ENCODE measurements at regions not wholly inside any gene's neighbourhood (a gene's known extent, or its start where the extent isn't known, plus 50 kb on each side); places are given as distances from the start of the nearest gene placed in this dataset.
"Not testable (repeated sequence)": the region's sequence is repeated elsewhere in the genome, so short reads cannot be mapped to it uniquely, and the experiment has no call there.

GRCh38 chr21:6467907-6468306, 4053.5 kb upstream of the TPTE start:
- not testable (repeated sequence) for H3K9me3 Mint-ChIP-seq, DNase-seq, H3K27me3 Mint-ChIP-seq, H3K4me3 Mint-ChIP-seq, H3K27ac Mint-ChIP-seq, H3K4me1 Mint-ChIP-seq
- ATAC-seq: peak; percentile 56

DNA sequence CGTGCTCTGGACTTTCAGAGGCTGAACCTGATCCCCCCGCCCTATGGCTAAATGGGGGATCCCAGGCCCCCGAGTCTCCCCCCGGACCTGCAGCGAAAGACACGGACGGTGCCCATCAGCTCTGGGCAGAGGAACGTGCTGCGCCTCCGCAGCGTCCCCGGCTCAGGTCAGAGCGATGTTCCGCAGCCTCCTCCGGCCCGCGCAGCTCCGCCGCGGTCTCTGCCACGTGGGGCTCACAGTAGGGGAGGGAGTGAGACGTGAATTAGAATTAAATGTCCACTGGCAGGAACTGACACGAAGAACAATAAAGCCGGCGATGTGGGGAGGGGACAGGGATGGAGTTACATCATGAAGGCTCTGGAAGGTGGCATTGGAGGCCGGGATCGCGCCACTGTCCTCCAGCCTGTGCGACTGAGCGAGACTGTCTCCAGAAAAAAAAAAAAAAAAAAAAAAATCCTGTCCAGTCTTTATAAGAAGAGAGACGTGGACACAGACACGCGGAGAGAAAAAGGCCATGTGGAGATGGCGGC, 4053.0 kb upstream of the TPTE start:
- DNase-seq, H3K27ac Mint-ChIP-seq, H3K27me3 Mint-ChIP-seq, H3K4me3 Mint-ChIP-seq, H3K4me1 Mint-ChIP-seq, H3K9me3 Mint-ChIP-seq: not testable (repeated sequence)
- ATAC-seq: peak; percentile 62

DNA sequence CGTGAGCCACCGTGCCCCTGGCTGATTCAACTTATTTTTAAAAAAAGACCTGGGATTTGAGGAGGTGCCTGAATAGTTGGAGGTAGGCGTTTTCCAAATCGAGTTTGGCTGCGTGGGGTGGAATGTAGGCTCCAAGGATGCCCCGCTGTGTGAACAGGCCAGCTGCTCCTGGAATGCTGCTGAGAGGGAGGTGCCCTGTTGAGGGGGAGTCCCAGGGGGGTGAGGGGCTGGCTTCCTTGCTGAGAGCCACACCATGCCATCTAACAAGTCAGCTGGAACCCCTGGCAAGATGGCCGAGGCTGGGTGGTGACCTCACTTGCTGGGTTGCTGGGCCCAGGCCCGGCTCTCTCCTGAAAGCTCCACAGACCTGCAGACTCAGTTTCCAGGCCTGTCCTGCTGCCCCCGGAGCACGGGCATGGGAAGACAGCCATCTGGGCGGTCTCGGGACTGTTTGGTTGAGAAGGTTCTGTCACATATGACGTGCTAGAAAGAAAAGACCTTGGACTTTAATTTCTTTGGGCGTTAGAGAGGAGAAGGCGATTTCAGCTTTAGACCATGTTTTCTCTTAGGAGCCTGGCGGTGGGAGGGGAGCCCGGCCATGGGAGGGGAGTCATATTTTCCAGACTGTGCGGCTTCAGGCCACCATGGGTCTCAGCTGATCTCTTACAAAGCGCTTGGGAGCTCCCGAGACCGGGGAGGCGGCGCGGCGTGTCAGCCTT, 4047.0 kb upstream of the TPTE start:
- ATAC-seq, H3K4me3 Mint-ChIP-seq, H3K27ac Mint-ChIP-seq, H3K9me3 Mint-ChIP-seq, H3K27me3 Mint-ChIP-seq, DNase-seq, H3K4me1 Mint-ChIP-seq: not testable (repeated sequence)

DNA sequence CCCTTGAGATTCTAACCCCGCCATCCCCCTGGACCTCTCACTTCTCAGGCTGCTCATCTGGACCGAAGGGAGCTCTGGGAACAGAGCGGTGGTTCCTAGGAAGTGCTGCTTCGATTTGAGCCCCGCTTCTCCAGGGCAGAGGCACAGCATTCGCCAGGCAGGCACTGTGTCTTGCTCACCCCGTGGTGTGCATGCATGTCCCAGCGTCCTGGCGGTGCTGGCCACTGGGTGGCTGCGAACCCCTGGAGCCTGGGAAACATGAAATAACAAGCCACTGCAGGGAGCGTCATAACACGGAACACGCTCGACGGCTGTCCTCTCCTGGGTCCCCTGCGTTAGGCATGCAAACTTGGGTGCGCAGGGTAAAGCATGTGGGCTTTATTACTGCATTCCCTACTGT, 4040.3 kb upstream of the TPTE start:
- not testable (repeated sequence) for ATAC-seq, H3K27me3 Mint-ChIP-seq, H3K4me1 Mint-ChIP-seq, H3K27ac Mint-ChIP-seq, H3K9me3 Mint-ChIP-seq, DNase-seq, H3K4me3 Mint-ChIP-seq

DNA sequence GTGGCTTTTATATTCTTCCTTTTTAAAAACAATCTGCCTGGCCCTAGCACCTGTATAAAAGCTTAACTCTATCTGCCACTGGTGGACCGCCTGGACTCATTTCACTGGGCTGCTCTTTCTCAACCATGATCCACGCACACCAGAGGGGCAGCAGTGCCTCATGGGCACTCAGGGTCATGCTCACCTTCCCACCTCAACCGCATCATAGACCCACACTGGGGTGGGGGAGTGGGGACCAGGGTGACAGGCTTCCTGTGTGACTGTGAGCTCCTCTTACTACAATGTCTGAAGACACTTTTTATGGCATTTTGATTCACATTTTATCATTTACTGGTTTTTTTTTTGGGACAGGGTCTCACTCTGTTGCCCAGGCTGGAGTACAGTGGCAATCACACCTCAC, 4038.8 kb upstream of the TPTE start:
- H3K4me1 Mint-ChIP-seq, H3K27ac Mint-ChIP-seq, H3K27me3 Mint-ChIP-seq, ATAC-seq, H3K9me3 Mint-ChIP-seq, H3K4me3 Mint-ChIP-seq, DNase-seq: not testable (repeated sequence)

- H3K9me3 Mint-ChIP-seq, H3K4me1 Mint-ChIP-seq, H3K27ac Mint-ChIP-seq, DNase-seq, H3K4me3 Mint-ChIP-seq, H3K27me3 Mint-ChIP-seq, ATAC-seq: not testable (repeated sequence)
Observed at GRCh38 chr21:6483645-6484044, 4037.7 kb upstream of the TPTE start.

DNA sequence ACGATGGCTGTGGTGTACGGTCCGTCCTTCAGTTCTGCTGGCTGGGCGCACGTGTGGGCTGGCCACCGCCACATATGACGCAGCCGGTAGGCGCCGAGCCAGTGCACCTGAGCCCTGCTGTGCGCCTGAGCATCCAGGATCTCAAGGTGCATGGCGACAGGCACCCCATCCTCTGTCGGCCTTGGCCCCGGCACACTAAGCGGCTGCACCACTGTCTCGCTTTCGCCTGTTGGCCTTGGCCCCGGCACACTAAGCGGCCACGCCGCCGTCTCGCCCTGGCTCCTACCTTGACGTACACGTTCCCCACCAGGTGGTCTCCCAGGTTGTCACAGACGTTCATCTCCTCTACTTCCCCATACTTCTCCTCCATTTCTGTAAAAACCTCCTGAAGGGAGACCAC, 4034.6 kb upstream of the TPTE start:
- H3K4me1 Mint-ChIP-seq, H3K4me3 Mint-ChIP-seq, DNase-seq, H3K27me3 Mint-ChIP-seq, ATAC-seq, H3K9me3 Mint-ChIP-seq, H3K27ac Mint-ChIP-seq: not testable (repeated sequence)

GRCh38 chr21:6492691-6493090, 4028.7 kb upstream of the TPTE start:
- not testable (repeated sequence) for ATAC-seq, H3K27me3 Mint-ChIP-seq, DNase-seq, H3K27ac Mint-ChIP-seq, H3K4me1 Mint-ChIP-seq, H3K4me3 Mint-ChIP-seq, H3K9me3 Mint-ChIP-seq

DNA sequence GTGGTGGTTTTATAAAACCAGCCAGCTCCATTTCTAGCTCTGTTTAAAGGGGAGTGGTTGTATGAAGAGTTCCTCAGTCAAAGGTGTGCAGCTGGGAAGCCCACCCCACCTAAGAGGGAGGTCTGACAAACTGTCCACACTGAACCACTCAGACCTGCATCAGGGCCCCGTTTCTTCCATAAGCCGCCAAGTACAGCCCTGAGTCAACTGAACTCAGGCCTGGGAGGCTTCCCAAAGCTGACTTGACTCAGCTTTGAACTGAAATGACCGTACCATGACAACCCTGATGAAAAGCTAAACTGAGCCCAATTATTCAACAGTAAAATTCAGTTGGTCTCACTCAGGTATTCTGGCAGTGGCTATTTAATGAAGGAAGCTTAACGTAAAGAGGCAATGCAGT, 4027.4 kb upstream of the TPTE start:
- not testable (repeated sequence) for H3K27ac Mint-ChIP-seq, ATAC-seq, DNase-seq, H3K4me3 Mint-ChIP-seq, H3K27me3 Mint-ChIP-seq, H3K9me3 Mint-ChIP-seq, H3K4me1 Mint-ChIP-seq

GRCh38 chr21:6496356-6496755, 4025.0 kb upstream of the TPTE start:
- not testable (repeated sequence) for ATAC-seq, H3K27me3 Mint-ChIP-seq, H3K27ac Mint-ChIP-seq, H3K9me3 Mint-ChIP-seq, DNase-seq, H3K4me3 Mint-ChIP-seq, H3K4me1 Mint-ChIP-seq

- peak overlapping the region in 1 of 2 donors; percentile 25 for H3K27ac Mint-ChIP-seq
- H3K4me3 Mint-ChIP-seq: peak overlapping the region in 1 of 2 donors; percentile 35
- H3K4me1 Mint-ChIP-seq, H3K27me3 Mint-ChIP-seq, H3K9me3 Mint-ChIP-seq: not testable (repeated sequence)
- DNase-seq: peak; percentile 3 to 26
- peak; percentile 35 for ATAC-seq
Observed at GRCh38 chr21:6498716-6499115, 4022.7 kb upstream of the TPTE start.

DNA sequence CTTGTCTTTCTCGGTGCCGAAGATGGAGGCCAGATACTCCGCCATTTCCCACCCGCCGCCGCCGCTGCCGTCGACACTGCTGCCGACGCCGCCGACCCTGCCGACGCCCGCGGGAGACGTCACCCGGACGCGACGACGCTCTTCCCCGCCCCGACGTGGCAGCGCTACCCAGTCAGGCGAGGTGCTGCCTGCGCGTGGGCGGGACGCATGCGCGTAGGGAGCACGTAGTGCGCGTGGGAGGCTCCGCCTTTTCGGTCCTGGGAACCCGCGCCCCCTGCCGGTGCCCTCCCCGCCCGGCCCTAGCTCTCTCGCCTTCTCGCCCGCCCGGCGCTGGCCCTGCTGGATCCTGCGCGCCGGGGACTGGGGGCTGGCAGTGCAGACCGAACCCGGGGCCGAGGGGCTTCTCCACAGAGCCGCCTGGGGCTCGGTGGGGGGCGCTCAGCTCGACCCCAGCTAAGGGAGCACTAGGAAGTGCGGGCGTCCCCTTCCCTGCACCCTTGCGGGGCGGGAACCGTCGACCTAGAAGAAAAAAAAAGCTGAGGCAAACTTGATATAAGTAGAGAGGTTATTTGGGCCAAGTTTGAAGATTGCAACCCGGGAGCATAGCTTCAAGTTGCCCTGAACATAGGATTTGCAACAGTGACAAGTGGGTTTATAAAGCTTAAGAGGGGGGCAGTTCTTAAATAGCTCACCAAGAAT, 4022.1 kb upstream of the TPTE start:
- H3K4me1 Mint-ChIP-seq, H3K4me3 Mint-ChIP-seq, H3K27ac Mint-ChIP-seq, H3K9me3 Mint-ChIP-seq, H3K27me3 Mint-ChIP-seq: not testable (repeated sequence)
- DNase-seq (peak; percentile 61 to 75), ATAC-seq (peak; percentile 94)

DNA sequence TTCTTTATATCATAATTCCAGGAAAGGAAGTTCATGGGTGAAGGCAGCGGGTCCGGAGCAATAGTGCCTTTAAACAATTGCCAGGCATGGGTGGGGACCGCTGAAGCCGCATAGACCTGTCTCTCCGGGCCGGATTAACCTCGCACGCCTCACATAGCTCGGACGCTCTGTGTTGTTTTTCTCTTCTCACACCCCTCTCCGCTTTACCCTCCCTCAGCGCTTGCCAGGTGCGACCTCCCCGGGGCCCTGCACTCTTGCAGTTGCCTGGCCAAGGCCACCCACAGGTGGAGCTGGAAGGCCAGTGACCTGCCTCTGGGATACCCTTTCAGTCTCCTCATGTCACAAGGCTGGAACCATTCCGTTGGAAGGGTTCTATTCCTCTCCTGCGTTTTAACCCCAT, 4021.5 kb upstream of the TPTE start:
- not testable (repeated sequence) for H3K9me3 Mint-ChIP-seq, H3K27ac Mint-ChIP-seq, H3K4me1 Mint-ChIP-seq, H3K27me3 Mint-ChIP-seq, DNase-seq, H3K4me3 Mint-ChIP-seq
- ATAC-seq: peak; percentile 21

DNA sequence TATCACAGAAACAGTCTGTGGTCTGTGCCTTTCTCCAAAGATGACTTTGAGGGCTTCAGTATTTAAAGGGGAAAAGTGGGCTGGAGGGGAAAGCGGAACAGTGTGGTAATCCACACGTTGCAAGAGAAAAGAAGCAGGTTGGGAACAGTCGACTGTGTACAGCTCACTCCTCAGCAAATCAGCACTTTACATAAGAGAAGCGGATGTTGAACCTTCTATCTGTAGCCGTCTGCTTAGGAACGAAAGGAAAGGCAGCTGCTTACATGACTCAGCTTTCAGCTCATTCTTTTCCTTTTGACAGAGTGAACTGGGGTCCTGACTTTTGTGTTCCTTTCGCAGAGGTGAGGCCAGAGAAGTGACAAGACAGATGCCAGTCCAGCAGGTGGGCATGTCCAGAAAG, 4020.7 kb upstream of the TPTE start:
- not testable (repeated sequence) for H3K4me1 Mint-ChIP-seq

DNA sequence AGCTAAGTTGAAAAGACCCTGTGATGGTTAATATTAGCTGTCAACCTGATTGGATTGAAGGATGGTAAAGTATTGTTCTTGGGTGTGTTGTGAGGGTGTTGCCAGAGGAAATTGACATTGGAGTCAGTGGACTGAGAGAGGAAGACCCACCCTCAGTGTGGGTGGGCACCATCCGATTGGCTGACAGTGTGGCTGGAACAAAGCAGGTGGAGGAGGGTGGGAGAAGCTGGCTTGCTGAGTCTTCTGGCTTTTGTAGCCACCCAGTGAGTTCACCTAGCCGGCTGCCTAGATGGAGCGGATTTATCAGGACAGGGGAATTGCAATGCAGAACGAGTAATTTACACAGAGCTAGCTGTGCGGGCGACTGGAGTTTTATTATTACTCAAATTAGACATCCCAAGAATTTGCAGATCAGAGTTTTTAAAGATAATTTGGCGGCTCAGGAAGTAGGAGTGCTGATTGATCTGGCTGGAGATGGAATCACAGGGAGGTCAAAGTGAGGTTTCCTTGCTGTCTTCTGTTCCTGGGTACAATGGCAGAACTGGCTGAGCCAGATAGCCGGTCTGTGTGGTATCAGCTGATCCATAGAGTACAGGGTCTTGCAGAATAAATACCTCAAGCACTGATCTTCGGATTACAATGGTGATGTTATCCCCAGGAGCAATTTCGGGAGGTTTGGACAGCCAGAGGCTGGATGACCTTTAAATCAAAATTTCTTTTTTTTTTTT, 4015.1 kb upstream of the TPTE start:
- H3K9me3 Mint-ChIP-seq, H3K27me3 Mint-ChIP-seq, H3K4me3 Mint-ChIP-seq, H3K4me1 Mint-ChIP-seq, ATAC-seq, DNase-seq, H3K27ac Mint-ChIP-seq: not testable (repeated sequence)

More for the DNA sequence above, 4020.7 kb upstream of the TPTE start:
- not testable (repeated sequence) for H3K27me3 Mint-ChIP-seq, H3K4me3 Mint-ChIP-seq, H3K27ac Mint-ChIP-seq, DNase-seq, H3K9me3 Mint-ChIP-seq
- ATAC-seq: peak; percentile 41

DNA sequence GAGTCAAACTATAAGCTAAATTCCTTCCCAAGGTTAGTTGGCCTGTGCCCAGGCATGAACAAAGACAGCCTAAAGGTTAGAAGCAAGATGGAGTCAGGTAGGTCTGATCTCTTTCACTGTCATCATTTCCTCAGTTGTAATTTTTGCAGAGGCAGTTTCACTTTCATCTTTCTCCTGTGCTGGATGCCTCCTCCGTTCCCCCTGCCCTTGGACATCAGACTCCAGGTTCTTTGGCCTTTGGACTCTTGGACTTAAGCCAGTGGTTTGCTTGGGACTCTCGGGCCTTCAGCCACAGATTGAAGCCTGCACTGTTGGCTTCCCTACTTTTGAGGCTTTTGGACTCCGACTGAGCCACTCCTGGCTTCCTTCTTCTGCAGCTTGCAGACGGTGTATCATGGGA, 4013.8 kb upstream of the TPTE start:
- H3K4me1 Mint-ChIP-seq, H3K9me3 Mint-ChIP-seq, ATAC-seq, H3K27ac Mint-ChIP-seq, DNase-seq, H3K4me3 Mint-ChIP-seq, H3K27me3 Mint-ChIP-seq: not testable (repeated sequence)
